ENCODE measurements at regions not wholly inside any gene's neighbourhood (a gene's known extent, or its start where the extent isn't known, plus 50 kb on each side); places are given as distances from the start of the nearest gene placed in this dataset.

DNA sequence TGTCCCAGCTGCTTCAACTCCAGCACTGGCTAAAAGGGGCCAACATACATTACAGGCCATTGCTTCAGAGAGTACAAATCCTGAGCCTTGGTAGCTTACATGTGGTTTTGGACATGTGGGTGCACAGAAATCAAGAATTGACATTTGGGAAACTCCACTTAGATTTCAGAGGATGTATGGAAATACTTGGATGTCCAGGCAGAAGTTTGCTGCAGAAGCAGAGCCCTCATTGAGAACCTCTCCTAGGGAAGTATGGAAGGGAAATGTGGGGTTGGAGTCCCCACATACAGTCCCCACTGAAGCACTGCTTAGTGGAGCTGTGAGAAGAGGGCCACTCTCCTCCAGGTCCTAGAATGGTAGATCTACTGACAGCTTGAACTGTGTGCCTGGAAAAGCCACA is 218.0 kb upstream of the CWC22 start:
- TF ChIP-seq, protein P1, sequence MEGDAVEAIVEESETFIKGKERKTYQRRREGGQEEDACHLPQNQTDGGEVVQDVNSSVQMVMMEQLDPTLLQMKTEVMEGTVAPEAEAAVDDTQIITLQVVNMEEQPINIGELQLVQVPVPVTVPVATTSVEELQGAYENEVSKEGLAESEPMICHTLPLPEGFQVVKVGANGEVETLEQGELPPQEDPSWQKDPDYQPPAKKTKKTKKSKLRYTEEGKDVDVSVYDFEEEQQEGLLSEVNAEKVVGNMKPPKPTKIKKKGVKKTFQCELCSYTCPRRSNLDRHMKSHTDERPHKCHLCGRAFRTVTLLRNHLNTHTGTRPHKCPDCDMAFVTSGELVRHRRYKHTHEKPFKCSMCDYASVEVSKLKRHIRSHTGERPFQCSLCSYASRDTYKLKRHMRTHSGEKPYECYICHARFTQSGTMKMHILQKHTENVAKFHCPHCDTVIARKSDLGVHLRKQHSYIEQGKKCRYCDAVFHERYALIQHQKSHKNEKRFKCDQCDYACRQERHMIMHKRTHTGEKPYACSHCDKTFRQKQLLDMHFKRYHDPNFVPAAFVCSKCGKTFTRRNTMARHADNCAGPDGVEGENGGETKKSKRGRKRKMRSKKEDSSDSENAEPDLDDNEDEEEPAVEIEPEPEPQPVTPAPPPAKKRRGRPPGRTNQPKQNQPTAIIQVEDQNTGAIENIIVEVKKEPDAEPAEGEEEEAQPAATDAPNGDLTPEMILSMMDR (IDR thresholded peaks at IDR 0.05), result no peak
- TF ChIP-seq FOXM1 (IDR thresholded peaks at IDR 0.05; ENCODE audit: low read depth) (no peak), RAD21 (IDR thresholded peaks at IDR 0.05; ENCODE audit: low read length) (no peak), POLR2AphosphoS5 (IDR thresholded peaks at IDR 0.05; ENCODE audit: low read depth, low read length) (no peak), NRF1 (IDR thresholded peaks at IDR 0.05; ENCODE audit: low read depth, low read length) (no peak)
- TF ChIP-seq, protein P2, sequence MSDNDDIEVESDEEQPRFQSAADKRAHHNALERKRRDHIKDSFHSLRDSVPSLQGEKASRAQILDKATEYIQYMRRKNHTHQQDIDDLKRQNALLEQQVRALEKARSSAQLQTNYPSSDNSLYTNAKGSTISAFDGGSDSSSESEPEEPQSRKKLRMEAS (IDR thresholded peaks at IDR 0.05; ENCODE audit: low read depth), result no peak

Data from SK-N-SH (cell line).